ENCODE measurements at regions not wholly inside any gene's neighbourhood (a gene's known extent, or its start where the extent isn't known, plus 50 kb on each side); places are given as distances from the start of the nearest gene placed in this dataset.
"Not testable (repeated sequence)": the region's sequence is repeated elsewhere in the genome, so short reads cannot be mapped to it uniquely, and the experiment has no call there.

GRCh38 chr20:17821606-17822005 is 121.8 kb downstream of the BANF2 start:
- not testable (repeated sequence) for TF ChIP-seq CTCF, POLR2A (IDR thresholded peaks at IDR 0.05)

Data from lower leg skin (tissue), 3 donors.